Spleen (tissue), 11 donors: ENCODE measurements at regions not wholly inside any gene's neighbourhood (a gene's known extent, or its start where the extent isn't known, plus 50 kb on each side); places are given as distances from the start of the nearest gene placed in this dataset.
"Not testable (repeated sequence)": the region's sequence is repeated elsewhere in the genome, so short reads cannot be mapped to it uniquely, and the experiment has no call there.

Experiments
- DNase-seq: peaks from one replicate; pipeline ENCODE4 v3.0.0-alpha.2; 2020
- H3K27ac ChIP-seq, 8 donors: fragments of 200-600 bp; sonication (generic) in 7 of 8; 1 replicate in 4 of 8; 2 replicates in 4 of 8; pipeline versions ENCODE4 v1.5.0 to v1.8.0; 2016 to 2021; ENCODE audit warnings: inconsistent platforms in 4 of 8, mild to moderate bottlenecking in 4 of 8, moderate library complexity in 1 of 8
- H3K27me3 ChIP-seq, 7 donors: fragments of 200-600 bp; sonication (generic) in 6 of 7; replicated peaks in 1 of 7; 1 replicate in 4 of 7; 2 replicates in 3 of 7; pipeline versions ENCODE4 v1.5.0 to v1.8.0; 2016 to 2021; ENCODE audit warnings: inconsistent platforms in 3 of 7, mild to moderate bottlenecking in 1 of 7
- H3K36me3 ChIP-seq, 6 donors: fragments of 200-600 bp; sonication (generic) in 5 of 6; 1 replicate in 4 of 6; 2 replicates in 2 of 6; pipeline versions ENCODE4 v1.5.0 to v1.8.0; 2016 to 2021; ENCODE audit warnings: inconsistent platforms in 2 of 6
- H3K4me1 ChIP-seq, 6 donors: fragments of 200-600 bp; sonication (generic) in 5 of 6; 1 replicate in 3 of 6; 2 replicates in 3 of 6; pipeline versions ENCODE4 v1.5.0 to v1.8.0; 2016 to 2021; ENCODE audit warnings: inconsistent platforms in 3 of 6
- H3K4me3 ChIP-seq, 8 donors: fragments of 200-600 bp; sonication (generic) in 7 of 8; 1 replicate in 4 of 8; 2 replicates in 4 of 8; pipeline versions ENCODE4 v1.5.0 to v1.8.0; 2016 to 2021; ENCODE audit warnings: inconsistent platforms in 4 of 8, mild to moderate bottlenecking in 4 of 8, moderate library complexity in 2 of 8
- H3K9me3 ChIP-seq, 8 donors: fragments of 200-600 bp; sonication (generic) in 7 of 8; 1 replicate in 4 of 8; 2 replicates in 4 of 8; pipeline versions ENCODE4 v1.5.0 to v1.8.0; 2016 to 2021; ENCODE audit warnings: inconsistent platforms in 4 of 8
- CTCF ChIP-seq, 11 experiments: fragments of 200-600 bp in 7 of 11; fragments of 450-650 bp in 4 of 11; sonication (generic) in 4 of 11; IDR thresholded peaks in 8 of 11; conservative IDR thresholded peaks in 3 of 11; 1 replicate in 7 of 11; 2 replicates in 4 of 11; pipeline versions ENCODE4 v1.4.0 to v1.8.0; 2016 to 2021; ENCODE audit warnings: antibody characterized with exemption in 11 of 11, inconsistent platforms in 4 of 11, mild to moderate bottlenecking in 1 of 11
- POLR2A ChIP-seq, 3 donors: fragments of 450-650 bp; IDR thresholded peaks; one replicate each; pipeline ENCODE4 v1.5.1; 2017; ENCODE audit warnings: antibody characterized with exemption in 3 of 3, mild to moderate bottlenecking in 1 of 3
- POLR2AphosphoS5 ChIP-seq, 3 donors: sonication (generic); formaldehyde crosslinking; IDR thresholded peaks; one replicate each; pipeline ENCODE4 v1.5.1; 2017; ENCODE audit warnings: antibody characterized with exemption in 3 of 3
- WGBS, 5 donors: extraction: QIAGEN DNeasy Blood & Tissue Kit in 3 of 5; methylation state at CpG; one replicate each; pipeline versions ENCODE4 v1.1.5 to v1.1.7; 2013 to 2018; 5-methylcytosine and 5-hydroxymethylcytosine counted together
- intact Hi-C: fragments of 100-400 bp; cut with DNase I; formaldehyde crosslinking; loops from one replicate; pipeline ENCODE4 v1.15.0; 2023; ENCODE audit warnings: low total_unique reads
- donor health status: healthy with polysubstance abuse.
- donor health status: DM: no; HTN: no; CAD: no; lungs with moderate emphysema.
- donor health status: DM: no; HTN: no; CAD: no.
- donor health status: Bipolar disorder and iron deficiency.
- donor health status: healthy.
- donor health status: DM: no; HTN: no; CAD: no.
- donor health status: DM: yes; HTN: yes; CAD: no.

- 78 to 89% (median 87%) methylated on average over 2 of the region's 2 CpGs for WGBS, 5 donors
- no peak for DNase-seq
- Histone ChIP-seq H3K36me3 (no peaks in the 10 kb centered on the region), H3K9me3 (no peaks in the 10 kb centered on the region), H3K27me3 (no peaks in the 10 kb centered on the region), H3K27ac (no peak overlapping the region), H3K4me1 (no peaks in the 10 kb centered on the region), H3K4me3 (no peak overlapping the region)
- intact Hi-C loops, result no loop called here
- TF ChIP-seq POLR2A (IDR thresholded peaks at IDR 0.05) (no peak), POLR2AphosphoS5 (IDR thresholded peaks at IDR 0.05) (no peak), CTCF (IDR thresholded peaks at IDR 0.05 in 8 of 11, conservative IDR thresholded peaks at IDR 0.05 in 3 of 11) (no peak)
Observed at GRCh38 chr10:89980166-89980565, 278.8 kb downstream of the KIF20B start.

GRCh38 chr10:89981891-89982290 lies 280.5 kb downstream of the KIF20B start:
- no peaks in the 10 kb centered on the region for H3K4me1 ChIP-seq
- no peaks in the 10 kb centered on the region for H3K9me3 ChIP-seq
- H3K27ac ChIP-seq, result no peak overlapping the region
- H3K4me3 ChIP-seq, result no peak overlapping the region
- WGBS, 5 donors, result 15 to 24% (median 22%) methylated on average over 3 of the region's 3 CpGs
- DNase-seq, result no peak
- TF ChIP-seq POLR2A (IDR thresholded peaks at IDR 0.05) (no peak), POLR2AphosphoS5 (IDR thresholded peaks at IDR 0.05) (no peak), CTCF (IDR thresholded peaks at IDR 0.05 in 8 of 11, conservative IDR thresholded peaks at IDR 0.05 in 3 of 11) (no peak)
- no peaks in the 10 kb centered on the region for H3K27me3 ChIP-seq
- intact Hi-C loops, result no loop called here
- H3K36me3 ChIP-seq, result no peaks in the 10 kb centered on the region

- no peak for DNase-seq
- H3K9me3 ChIP-seq, result peaks cover 0 to 7% (median 0%) of the 10 kb centered on the region in 8 donors
- no peak overlapping the region for H3K27ac ChIP-seq
- no peak overlapping the region for H3K4me3 ChIP-seq
- intact Hi-C loops, result no loop called here
- no peak for TF ChIP-seq POLR2AphosphoS5 (IDR thresholded peaks at IDR 0.05)
- TF ChIP-seq CTCF (IDR thresholded peaks at IDR 0.05 in 8 of 11, conservative IDR thresholded peaks at IDR 0.05 in 3 of 11), result no peak
- no peak for TF ChIP-seq POLR2A (IDR thresholded peaks at IDR 0.05)
- no peaks in the 10 kb centered on the region for H3K36me3 ChIP-seq
- no peaks in the 10 kb centered on the region for H3K4me1 ChIP-seq
- H3K27me3 ChIP-seq, result no peaks in the 10 kb centered on the region
- 79 to 92% (median 91%) methylated on average over 7 of the region's 7 CpGs for WGBS, 5 donors
Observed at GRCh38 chr10:89985446-89985845, 284.1 kb downstream of the KIF20B start.

GRCh38 chr10:89988361-89988760 lies 287.0 kb downstream of the KIF20B start:
- H3K9me3 ChIP-seq, result peaks cover 0 to 12% (median 0%) of the 10 kb centered on the region in 8 donors
- intact Hi-C loops, H3K4me3 ChIP-seq, H3K27ac ChIP-seq, H3K4me1 ChIP-seq, H3K36me3 ChIP-seq, H3K27me3 ChIP-seq, DNase-seq: not testable (repeated sequence)

GRCh38 chr10:89992575-89992974 lies 291.2 kb downstream of the KIF20B start:
- Histone ChIP-seq H3K4me3 (no peak overlapping the region), H3K27me3 (no peaks in the 10 kb centered on the region), H3K27ac (no peak overlapping the region), H3K9me3 (peaks cover 0 to 26% (median 12%) of the 10 kb centered on the region in 8 donors), H3K4me1 (no peaks in the 10 kb centered on the region), H3K36me3 (no peaks in the 10 kb centered on the region)
- intact Hi-C loops, result no loop called here
- 52 to 77% (median 65%) methylated on average over 1 of the region's 1 CpG for WGBS, 5 donors
- no peak for DNase-seq
- TF ChIP-seq CTCF (IDR thresholded peaks at IDR 0.05 in 8 of 11, conservative IDR thresholded peaks at IDR 0.05 in 3 of 11) (no peak), POLR2A (IDR thresholded peaks at IDR 0.05) (no peak), POLR2AphosphoS5 (IDR thresholded peaks at IDR 0.05) (no peak)
